Testis (tissue), 2 donors: ENCODE measurements at regions not wholly inside any gene's neighbourhood (a gene's known extent, or its start where the extent isn't known, plus 50 kb on each side); places are given as distances from the start of the nearest gene placed in this dataset.

Experiments used
- CTCF ChIP-seq, 3 experiments: fragments of 450-650 bp in 2 of 3; fragments of 200-600 bp in 1 of 3; sonication (generic) in 1 of 3; IDR thresholded peaks; one replicate each; pipeline ENCODE4 v1.5.1; 2016 to 2019; ENCODE audit warnings: antibody characterized with exemption in 3 of 3, mild to moderate bottlenecking in 2 of 3, moderate library complexity in 1 of 3
- POLR2A ChIP-seq: fragments of 450-650 bp; IDR thresholded peaks from one replicate; pipeline ENCODE4 v1.6.1; 2017; ENCODE audit warnings: antibody characterized with exemption, mild to moderate bottlenecking, moderate library complexity

GRCh38 chr17:70238228-70238627 is 68.9 kb downstream of the KCNJ2 start:
- TF ChIP-seq POLR2A (no peak), CTCF (IDR thresholded peaks at IDR 0.05) (no peak)
